ENCODE measurements at regions not wholly inside any gene's neighbourhood (a gene's known extent, or its start where the extent isn't known, plus 50 kb on each side); places are given as distances from the start of the nearest gene placed in this dataset.

- TF ChIP-seq, protein P1, sequence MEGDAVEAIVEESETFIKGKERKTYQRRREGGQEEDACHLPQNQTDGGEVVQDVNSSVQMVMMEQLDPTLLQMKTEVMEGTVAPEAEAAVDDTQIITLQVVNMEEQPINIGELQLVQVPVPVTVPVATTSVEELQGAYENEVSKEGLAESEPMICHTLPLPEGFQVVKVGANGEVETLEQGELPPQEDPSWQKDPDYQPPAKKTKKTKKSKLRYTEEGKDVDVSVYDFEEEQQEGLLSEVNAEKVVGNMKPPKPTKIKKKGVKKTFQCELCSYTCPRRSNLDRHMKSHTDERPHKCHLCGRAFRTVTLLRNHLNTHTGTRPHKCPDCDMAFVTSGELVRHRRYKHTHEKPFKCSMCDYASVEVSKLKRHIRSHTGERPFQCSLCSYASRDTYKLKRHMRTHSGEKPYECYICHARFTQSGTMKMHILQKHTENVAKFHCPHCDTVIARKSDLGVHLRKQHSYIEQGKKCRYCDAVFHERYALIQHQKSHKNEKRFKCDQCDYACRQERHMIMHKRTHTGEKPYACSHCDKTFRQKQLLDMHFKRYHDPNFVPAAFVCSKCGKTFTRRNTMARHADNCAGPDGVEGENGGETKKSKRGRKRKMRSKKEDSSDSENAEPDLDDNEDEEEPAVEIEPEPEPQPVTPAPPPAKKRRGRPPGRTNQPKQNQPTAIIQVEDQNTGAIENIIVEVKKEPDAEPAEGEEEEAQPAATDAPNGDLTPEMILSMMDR (IDR thresholded peaks at IDR 0.05; ENCODE audit: insufficient read depth, low read length, poor library complexity, severe bottlenecking): no peak
- TF ChIP-seq EZH2phosphoT487 (conservative IDR thresholded peaks at IDR 0.05; ENCODE audit: low read length): no peak
Measured at GRCh38 chr2:60127191-60127590, 426.3 kb downstream of the BCL11A start.
